Activated CD4-positive, CD25-positive, alpha-beta regulatory T cell treated with anti-CD3 and anti-CD28 coated beads, Interleukin-2, amount 50 U/mL, for 72 hours (primary cell): ENCODE measurements at regions not wholly inside any gene's neighbourhood (a gene's known extent, or its start where the extent isn't known, plus 50 kb on each side); places are given as distances from the start of the nearest gene placed in this dataset.
"Not testable (repeated sequence)": the region's sequence is repeated elsewhere in the genome, so short reads cannot be mapped to it uniquely, and the experiment has no call there.

ENCODE experiments used
- DNase-seq: peaks from one replicate; pipeline ENCODE4 v3.0.0; 2021

GRCh38 chr1:193402977-193403376 is 216.6 kb upstream of the B3GALT2 start:
- DNase-seq = no peak

DNA sequence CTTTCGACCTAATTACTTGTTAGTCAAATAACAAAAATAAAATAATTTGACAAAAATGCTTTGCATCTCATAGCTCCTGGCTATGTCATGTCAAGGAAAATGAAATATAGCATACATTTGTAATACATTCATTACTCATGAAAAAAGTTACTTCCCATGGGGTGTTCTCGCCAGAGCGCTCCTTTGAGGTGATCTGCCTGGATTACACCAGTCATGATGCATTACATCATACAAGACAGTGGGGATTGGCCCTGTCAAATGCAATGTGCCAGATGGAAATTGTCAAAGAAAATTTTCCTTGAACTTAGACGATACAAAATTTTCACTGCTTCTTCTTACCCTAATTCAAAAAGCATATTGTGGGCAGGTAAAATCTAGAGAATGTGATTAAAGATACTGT is 215.6 kb upstream of the B3GALT2 start:
- DNase-seq = no peak

DNA sequence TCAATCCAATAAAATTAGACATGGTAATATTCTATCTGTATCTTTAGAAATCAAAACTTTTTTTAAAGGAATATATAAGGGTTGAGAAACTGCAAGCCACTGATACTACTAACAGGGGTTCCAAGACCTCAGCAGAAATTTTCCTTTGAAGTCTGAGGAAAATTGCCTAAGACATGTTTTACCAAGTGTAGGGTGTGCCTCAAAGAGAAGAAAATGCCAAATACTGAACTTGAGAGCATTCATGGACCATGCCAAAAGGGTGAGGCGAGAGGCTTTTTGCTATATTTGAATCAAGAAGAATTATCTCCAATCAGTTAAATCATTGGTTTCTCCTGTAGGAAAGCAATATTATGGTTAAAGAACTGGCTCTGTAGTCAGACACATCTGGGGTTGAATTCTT is 207.9 kb upstream of the B3GALT2 start:
- DNase-seq = no peak

- DNase-seq = no peak
Observed at GRCh38 chr1:193392686-193393085, 206.3 kb upstream of the B3GALT2 start.

DNA sequence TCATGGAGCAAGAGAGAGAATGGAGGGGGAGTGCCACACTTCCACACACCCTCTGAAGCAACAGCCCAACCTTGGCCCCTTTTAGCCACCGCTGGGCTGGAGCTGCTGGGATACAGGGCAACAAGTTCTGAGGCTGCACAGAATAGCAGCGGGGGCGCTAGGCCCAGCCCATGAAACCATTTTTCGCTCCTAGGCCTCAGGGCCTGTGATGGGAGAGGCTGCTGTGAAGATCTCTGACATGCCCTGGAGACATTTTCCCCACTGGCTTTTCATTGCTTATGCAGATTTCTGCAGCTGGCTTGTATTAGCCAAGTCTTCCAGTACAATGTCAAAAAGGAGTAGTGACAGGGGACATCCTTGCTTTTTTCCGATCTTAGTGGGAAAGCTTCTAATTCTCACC is 202.3 kb upstream of the B3GALT2 start:
- DNase-seq = no peak

- DNase-seq = no peak
Observed at GRCh38 chr1:193388165-193388564, 201.8 kb upstream of the B3GALT2 start.

- DNase-seq = no peak
Observed at GRCh38 chr1:193387406-193387805, 201.0 kb upstream of the B3GALT2 start.

DNA sequence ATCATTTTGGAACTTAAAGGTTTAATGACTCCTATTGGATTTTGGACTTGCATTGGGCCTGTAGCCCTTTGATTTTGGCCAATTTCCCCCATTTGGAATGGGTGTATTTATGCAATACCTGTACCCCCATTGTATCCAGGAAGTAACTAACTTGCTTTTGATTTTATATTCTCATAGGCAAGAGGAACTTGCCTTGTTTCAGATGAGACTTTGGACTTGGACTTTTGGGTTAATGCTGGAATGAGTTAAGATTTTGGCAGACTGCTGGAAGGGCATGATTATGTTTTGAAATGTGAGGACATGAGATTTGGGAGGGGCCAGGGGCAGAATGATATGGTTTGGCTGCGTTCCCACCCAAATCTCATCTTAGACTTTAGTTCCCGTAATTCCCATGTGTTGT is 192.0 kb upstream of the B3GALT2 start:
- DNase-seq = not testable (repeated sequence)

DNA sequence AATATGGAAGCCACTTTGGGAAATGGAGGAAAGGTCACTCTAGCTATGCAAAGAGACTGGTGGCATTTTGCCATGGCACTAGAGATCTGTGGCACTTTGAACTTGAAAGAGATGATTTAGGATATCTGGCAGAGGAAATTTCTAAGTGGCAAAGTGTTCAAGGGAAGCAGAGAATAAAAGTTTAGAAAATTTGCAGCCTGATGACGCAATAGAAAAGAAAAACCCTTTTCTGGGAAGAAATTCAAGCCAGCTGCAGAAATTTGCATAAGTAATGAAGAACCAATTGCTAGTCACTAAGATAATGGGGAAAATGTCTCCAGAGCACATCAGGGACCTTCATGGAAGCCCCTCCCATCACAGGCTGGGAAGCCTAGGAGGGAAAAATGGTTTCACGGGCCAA is 191.1 kb upstream of the B3GALT2 start:
- no peak for DNase-seq

GRCh38 chr1:193372553-193372952 is 186.1 kb upstream of the B3GALT2 start:
- DNase-seq = no peak

GRCh38 chr1:193368302-193368701 is 181.9 kb upstream of the B3GALT2 start:
- no peak for DNase-seq

DNA sequence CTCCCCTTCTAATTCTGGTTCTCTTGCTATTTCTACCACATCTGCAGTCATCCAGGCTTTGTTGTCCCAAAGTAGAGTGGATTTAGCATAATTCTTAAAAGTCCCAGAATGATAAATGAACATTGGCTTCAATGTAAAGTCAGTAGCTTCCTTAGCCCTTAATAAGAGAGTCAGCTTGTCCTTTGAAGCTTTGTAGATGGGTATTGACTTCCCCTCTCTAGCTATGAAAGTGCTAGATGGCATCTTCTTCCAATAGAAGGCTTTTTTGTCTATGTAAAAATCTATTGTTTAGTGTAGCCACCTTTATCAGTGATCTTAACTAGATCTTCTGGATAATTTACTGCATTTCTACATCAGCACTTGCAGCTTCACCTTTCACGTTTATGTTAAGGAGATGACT is 181.4 kb upstream of the B3GALT2 start:
- DNase-seq = no peak

DNA sequence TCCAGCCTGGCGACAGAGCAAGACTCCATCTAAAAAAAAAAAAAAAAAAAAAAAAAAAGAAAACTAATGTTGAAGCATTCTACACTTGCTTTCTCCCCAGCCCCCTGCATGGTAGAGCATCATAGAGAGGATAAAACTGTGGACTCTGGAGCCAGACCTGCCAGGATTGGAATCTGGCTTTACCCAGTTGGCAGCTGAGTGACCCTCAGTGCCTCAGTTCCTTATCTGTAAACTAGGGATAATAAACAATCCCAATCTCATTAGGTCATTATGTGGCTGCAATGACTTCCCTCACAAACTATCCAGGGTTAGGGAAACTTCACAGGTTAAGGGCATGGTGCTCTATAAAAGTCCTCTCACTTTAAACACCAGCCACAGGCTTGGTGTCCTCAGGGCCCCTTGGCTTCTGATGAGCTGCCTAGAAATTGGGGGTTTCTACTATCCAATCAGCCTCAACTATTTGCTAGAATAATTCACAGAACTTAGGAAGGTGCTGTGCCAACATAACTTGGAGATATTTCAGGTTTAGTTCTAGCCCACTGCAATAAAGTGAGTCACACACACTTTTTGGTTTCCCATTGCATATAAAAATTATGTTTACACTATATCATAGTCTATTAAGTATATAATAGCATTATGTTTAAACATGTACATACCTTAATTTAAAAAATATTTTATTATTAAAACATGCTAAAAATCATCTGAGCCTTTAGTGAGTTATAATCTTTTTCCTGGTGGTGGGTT is 180.5 kb upstream of the B3GALT2 start:
- no peak for DNase-seq

GRCh38 chr1:193365966-193366365 is 179.6 kb upstream of the B3GALT2 start:
- DNase-seq = no peak

- no peak for DNase-seq
Observed at GRCh38 chr1:193359631-193360030, 173.2 kb upstream of the B3GALT2 start.

GRCh38 chr1:193358419-193358818 is 172.0 kb upstream of the B3GALT2 start:
- DNase-seq = no peak

DNA sequence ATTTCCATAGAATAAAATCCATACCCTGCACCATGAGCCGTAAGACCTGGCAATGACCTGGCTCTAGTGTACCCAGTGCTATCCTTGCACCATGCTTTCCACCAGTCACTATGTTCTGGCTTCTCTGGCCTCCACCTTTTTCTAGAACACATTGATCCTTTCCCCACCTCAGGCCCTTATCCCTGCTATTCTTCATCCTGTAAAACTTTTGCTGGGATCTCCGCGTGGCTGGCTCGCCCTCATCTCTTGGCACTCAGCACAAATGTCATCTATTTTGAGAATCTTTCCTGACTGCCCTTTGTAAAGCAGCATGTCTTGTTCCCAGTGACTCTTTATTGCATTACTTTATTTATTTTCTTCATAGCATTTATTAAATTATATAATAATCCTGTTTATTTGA is 169.8 kb upstream of the B3GALT2 start:
- no peak for DNase-seq

DNA sequence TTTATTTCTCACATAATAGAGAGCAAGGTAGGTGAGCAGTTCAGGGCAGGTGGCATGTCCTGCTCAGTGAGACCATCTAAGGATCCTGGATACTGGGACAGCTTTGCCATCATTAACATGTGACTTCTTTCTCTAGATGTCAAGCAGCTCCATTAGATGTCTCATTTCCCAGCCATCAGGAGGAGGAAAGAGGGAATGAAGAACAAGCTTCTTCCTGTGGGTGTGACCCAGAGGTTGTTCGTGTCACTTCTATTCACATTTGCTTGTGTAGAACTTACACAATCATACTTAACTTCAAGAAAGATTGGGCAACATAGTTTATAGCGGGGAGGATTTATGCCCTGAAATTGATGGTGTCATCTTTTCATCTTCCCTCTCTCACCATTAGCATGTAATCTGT is 169.2 kb upstream of the B3GALT2 start:
- DNase-seq = no peak

DNA sequence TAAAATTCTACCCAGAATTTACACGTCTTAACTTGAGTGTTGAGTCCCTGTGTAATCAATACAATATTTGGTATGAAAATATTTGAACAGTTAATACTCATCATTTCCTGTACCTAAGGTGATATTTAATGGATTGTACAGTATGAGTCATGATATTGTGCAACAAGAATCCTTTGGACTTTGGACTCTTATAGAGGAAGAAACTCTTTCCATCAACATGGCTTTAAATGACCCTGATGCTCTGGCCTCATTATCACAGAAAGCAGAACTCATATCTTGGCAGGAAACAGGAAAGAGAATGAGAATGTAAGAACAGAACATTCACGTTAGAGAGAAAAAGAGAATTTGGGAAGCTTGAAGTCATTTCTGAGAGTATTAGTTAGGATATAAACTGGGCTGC is 168.8 kb upstream of the B3GALT2 start:
- no peak for DNase-seq

DNA sequence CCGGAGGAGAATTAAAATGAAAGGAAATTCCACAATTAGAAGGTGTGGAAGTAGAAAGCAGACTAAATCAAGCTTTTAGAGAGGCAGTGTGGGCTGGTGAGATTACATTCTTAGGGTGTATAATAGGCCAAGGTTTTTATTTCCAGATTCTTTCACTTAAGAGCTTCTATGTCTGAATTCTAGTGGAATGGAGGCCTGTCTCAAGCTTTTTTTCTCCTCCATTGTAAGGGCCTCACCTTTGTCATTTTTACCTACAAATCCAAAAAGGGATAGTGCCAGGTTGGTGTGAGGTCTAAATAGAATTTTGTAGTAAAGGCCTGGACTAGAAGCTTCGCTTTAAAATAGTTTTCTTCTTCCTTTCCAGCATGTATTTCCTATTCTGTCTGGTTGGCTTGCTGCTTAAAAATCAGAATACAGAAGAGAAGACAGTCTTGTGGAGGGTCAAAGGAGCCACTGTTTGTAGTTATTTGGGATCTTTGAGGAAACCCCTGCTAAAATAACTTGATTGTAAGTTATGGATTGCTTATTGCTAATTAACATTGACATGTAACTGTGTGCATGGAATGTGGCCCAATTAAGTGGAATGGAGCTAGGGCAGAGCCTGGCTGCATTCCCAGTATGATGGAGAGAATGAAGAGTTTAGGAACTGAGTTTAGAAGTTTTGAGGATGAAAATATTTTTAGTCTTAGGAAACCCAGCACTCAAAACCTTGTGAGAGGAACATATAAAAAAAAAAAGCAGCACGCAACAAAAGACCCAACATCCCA is 162.5 kb upstream of the B3GALT2 start:
- no peak for DNase-seq

DNA sequence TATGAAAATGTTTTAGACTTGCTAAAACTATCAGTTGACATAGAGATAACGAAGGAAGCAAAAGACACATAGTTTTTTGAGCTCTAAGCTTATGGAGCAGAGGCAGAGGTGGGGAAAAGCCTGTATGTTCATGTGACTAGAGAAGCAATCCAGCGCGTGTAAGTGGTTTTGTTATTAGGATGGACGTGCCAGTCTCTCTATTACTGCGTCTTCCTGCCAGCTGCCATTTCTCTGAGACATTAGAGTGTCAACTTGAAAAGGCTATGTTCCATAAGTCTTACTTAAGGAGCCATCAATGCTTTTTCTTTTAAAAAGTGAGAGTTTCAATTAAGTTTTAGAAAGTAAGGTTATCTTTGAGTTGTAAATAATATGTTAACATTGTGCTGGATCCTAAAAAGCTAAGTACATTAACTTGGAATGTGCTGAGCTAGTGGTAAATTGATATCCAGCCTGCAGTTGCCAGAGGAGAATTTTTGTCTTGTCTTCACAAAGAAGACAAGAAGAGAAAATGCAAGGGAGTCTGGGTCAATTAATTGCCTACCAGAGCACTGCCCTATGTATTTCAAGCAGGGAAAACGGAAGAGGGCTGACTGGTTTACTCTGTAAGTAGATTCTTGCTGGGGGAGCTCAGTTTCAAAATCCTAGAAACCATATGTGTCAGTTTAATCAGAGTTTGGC is 161.8 kb upstream of the B3GALT2 start:
- no peak for DNase-seq

DNA sequence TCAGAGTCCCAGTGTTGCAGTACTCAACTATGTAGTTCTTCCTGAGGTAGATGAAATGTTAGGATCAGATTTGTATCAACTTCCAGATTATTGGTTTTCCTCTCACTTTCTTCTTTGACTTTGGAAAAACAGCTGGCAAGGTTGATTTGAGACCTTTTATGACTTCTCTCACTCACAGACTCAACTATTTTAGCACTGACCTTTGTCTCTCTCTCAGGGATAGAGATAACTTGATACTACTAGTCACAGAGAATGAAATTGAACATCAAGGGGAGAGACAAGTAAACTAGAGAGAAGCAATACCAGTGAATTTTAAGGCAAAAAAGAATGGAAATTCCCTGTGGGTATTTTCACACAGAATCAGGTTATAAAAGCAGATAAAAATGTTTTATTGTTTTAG is 159.7 kb upstream of the B3GALT2 start:
- no peak for DNase-seq

- DNase-seq = no peak
Observed at GRCh38 chr1:193342811-193343210, 156.4 kb upstream of the B3GALT2 start.

GRCh38 chr1:193340331-193340730 is 153.9 kb upstream of the B3GALT2 start:
- no peak for DNase-seq
